CD4-positive, alpha-beta T cell (primary cell): ENCODE measurements at regions not wholly inside any gene's neighbourhood (a gene's known extent, or its start where the extent isn't known, plus 50 kb on each side); places are given as distances from the start of the nearest gene placed in this dataset.

Source experiments
- ATAC-seq: fragments of 200-7000 bp; cut with Tn5 transposase; one replicate; pipeline ENCODE4 v1.10.0; 2022; ENCODE audit warnings: mild to moderate bottlenecking; ENCODE audit not compliant: poor library complexity
- CTCF ChIA-PET: fragments of 350-600 bp; sonication (Branson Sonifier 250); formaldehyde crosslinking; loops from one replicate; lab custom pipeline; 2021; ENCODE audit warnings: antibody characterized with exemption, inconsistent platforms; lab: Charles Lee
- POLR2A ChIA-PET: fragments of 350-600 bp; sonication (Branson Sonifier 250); formaldehyde crosslinking; loops from one replicate; lab custom pipeline; 2021; ENCODE audit warnings: antibody characterized with exemption, inconsistent platforms; lab: Charles Lee
- DNase-seq, 14 experiments: peaks; one replicate each; pipeline ENCODE4 v3.0.0-alpha.2; 2013 to 2020; ENCODE audit warnings: mixed read lengths in 2 of 14
- H3K27ac ChIP-seq, 2 donors: one replicate each; pipeline versions ENCODE4 v1.5.1 to v1.7.0; 2013; ENCODE audit warnings: low read length in 2 of 2, low read depth in 1 of 2, mild to moderate bottlenecking in 1 of 2
- H3K27me3 ChIP-seq, 2 experiments: 1 replicate in 1 of 2; 2 replicates in 1 of 2; pipeline versions ENCODE4 v1.6.1 to v1.7.0; 2013; ENCODE audit warnings: low read length in 2 of 2, control low read depth in 1 of 2, mild to moderate bottlenecking in 1 of 2, moderate library complexity in 1 of 2; ENCODE audit not compliant: insufficient read depth in 2 of 2, control insufficient read depth in 1 of 2
- H3K36me3 ChIP-seq: one replicate; pipeline ENCODE4 v1.6.1; 2013; ENCODE audit warnings: low read length, control low read depth; ENCODE audit not compliant: insufficient read depth
- H3K4me1 ChIP-seq: one replicate; pipeline ENCODE4 v1.6.1; 2013; ENCODE audit warnings: low read length, control low read depth; ENCODE audit not compliant: insufficient read depth
- H3K4me3 ChIP-seq: one replicate; pipeline ENCODE4 v1.5.1; 2013; ENCODE audit warnings: mild to moderate bottlenecking, low read length, moderate library complexity
- H3K9me3 ChIP-seq, 2 experiments: 1 replicate in 1 of 2; 2 replicates in 1 of 2; pipeline versions ENCODE4 v1.6.1 to v1.7.0; 2013; ENCODE audit warnings: low read length in 2 of 2, mild to moderate bottlenecking in 2 of 2, control low read depth in 1 of 2, moderate library complexity in 1 of 2; ENCODE audit not compliant: control insufficient read depth in 1 of 2, insufficient read depth in 1 of 2
- H3K27ac Mint-ChIP-seq: one replicate; pipeline ENCODE4 v1.8.0; 2020; ENCODE audit warnings: mixed read lengths
- H3K27me3 Mint-ChIP-seq: one replicate; pipeline ENCODE4 v1.8.0; 2021; ENCODE audit warnings: mixed read lengths
- H3K36me3 Mint-ChIP-seq: one replicate; pipeline ENCODE4 v1.8.0; 2021; ENCODE audit warnings: low read depth, mixed read lengths
- H3K4me1 Mint-ChIP-seq: one replicate; pipeline ENCODE4 v1.8.0; 2021; ENCODE audit warnings: low read depth, mixed read lengths
- H3K4me3 Mint-ChIP-seq: one replicate; pipeline ENCODE4 v1.8.0; 2020; ENCODE audit warnings: mild to moderate bottlenecking, mixed read lengths
- H3K9me3 Mint-ChIP-seq: one replicate; pipeline ENCODE4 v1.8.0; 2020; ENCODE audit warnings: mixed read lengths
- intact Hi-C, 2 experiments: fragments of 100-400 bp; cut with DNase I in 1 of 2; cut with micrococcal nuclease in 1 of 2; formaldehyde crosslinking; loops; one replicate each; pipeline versions ENCODE4 v1.15.1 to v1.9.0; 2023 to 2025; cut with DNase I, micrococcal nuclease
- TF ChIP-seq, protein P1 (sequence below): fragments of 200-600 bp; IDR thresholded peaks from one replicate; pipeline ENCODE4 v1.8.0; 2022; ENCODE audit warnings: antibody characterized with exemption, mild to moderate bottlenecking

DNA sequence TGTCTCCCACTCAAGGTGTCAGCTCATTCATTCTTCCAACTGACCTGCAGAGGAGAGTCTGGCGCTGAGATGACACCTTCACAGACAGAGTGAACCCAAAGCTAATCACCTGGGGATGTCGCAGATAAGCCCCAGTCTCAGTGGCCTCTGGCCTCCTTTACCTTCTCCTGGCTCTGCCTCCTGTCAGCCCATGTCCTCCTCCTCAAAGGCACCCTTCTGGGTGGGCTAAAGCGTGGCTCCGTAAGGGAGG lies 194.1 kb downstream of the MIB1 start:
- Histone ChIP-seq H3K4me1 (no peaks in the 10 kb centered on the region), H3K4me3 (no peak overlapping the region), H3K27ac (no peak overlapping the region), H3K27me3 (peaks cover 0 to 5% of the 10 kb centered on the region in 2 experiments), H3K36me3 (no peaks in the 10 kb centered on the region), H3K9me3 (no peaks in the 10 kb centered on the region)
- no peak overlapping the region for H3K4me3 Mint-ChIP-seq
- H3K9me3 Mint-ChIP-seq: no peaks in the 10 kb centered on the region
- TF ChIP-seq, protein P1, sequence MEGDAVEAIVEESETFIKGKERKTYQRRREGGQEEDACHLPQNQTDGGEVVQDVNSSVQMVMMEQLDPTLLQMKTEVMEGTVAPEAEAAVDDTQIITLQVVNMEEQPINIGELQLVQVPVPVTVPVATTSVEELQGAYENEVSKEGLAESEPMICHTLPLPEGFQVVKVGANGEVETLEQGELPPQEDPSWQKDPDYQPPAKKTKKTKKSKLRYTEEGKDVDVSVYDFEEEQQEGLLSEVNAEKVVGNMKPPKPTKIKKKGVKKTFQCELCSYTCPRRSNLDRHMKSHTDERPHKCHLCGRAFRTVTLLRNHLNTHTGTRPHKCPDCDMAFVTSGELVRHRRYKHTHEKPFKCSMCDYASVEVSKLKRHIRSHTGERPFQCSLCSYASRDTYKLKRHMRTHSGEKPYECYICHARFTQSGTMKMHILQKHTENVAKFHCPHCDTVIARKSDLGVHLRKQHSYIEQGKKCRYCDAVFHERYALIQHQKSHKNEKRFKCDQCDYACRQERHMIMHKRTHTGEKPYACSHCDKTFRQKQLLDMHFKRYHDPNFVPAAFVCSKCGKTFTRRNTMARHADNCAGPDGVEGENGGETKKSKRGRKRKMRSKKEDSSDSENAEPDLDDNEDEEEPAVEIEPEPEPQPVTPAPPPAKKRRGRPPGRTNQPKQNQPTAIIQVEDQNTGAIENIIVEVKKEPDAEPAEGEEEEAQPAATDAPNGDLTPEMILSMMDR: no peak
- intact Hi-C loops: no loop called here
- no peak overlapping the region for H3K27ac Mint-ChIP-seq
- ATAC-seq (no peak), DNase-seq (no peak)
- H3K4me1 Mint-ChIP-seq: no peaks in the 10 kb centered on the region
- no peaks in the 10 kb centered on the region for H3K36me3 Mint-ChIP-seq
- ChIA-PET CTCF (no interaction called here), POLR2A (no interaction called here)
- peaks cover 23% of the 10 kb centered on the region for H3K27me3 Mint-ChIP-seq

DNA sequence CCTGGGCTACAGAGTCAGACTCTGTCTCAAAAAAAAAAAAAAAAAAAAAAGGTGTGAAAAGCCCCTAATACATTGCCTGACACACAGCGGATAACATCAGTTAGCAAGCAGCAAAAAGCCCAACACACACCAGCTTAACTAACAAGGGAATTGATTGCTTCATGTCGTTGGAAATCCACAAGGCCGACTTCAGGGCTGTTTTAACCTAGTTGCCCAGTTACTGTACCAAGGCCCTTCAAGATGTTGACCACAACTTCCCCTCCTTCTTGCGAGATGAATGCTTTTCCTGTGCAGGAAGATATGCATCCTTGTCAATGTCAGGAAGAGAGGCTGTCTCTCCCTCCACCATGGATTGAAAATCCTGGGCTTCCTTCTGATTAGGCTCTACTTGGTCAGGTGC lies 202.9 kb downstream of the MIB1 start:
- POLR2A ChIA-PET: no interaction called here
- Histone ChIP-seq H3K9me3 (no peaks in the 10 kb centered on the region), H3K4me1 (no peaks in the 10 kb centered on the region), H3K27me3 (peaks cover 0 to 6% of the 10 kb centered on the region in 2 experiments), H3K36me3 (no peaks in the 10 kb centered on the region), H3K4me3 (no peak overlapping the region), H3K27ac (no peak overlapping the region)
- H3K4me1 Mint-ChIP-seq: no peaks in the 10 kb centered on the region
- peaks cover 28% of the 10 kb centered on the region for H3K27me3 Mint-ChIP-seq
- no peak overlapping the region for H3K27ac Mint-ChIP-seq
- no peaks in the 10 kb centered on the region for H3K9me3 Mint-ChIP-seq
- no peak for ATAC-seq
- intact Hi-C loops: no loop called here
- H3K4me3 Mint-ChIP-seq: no peak overlapping the region
- no peaks in the 10 kb centered on the region for H3K36me3 Mint-ChIP-seq
- TF ChIP-seq, protein P1: no peak
- CTCF ChIA-PET: no interaction called here
- DNase-seq: no peak

DNA sequence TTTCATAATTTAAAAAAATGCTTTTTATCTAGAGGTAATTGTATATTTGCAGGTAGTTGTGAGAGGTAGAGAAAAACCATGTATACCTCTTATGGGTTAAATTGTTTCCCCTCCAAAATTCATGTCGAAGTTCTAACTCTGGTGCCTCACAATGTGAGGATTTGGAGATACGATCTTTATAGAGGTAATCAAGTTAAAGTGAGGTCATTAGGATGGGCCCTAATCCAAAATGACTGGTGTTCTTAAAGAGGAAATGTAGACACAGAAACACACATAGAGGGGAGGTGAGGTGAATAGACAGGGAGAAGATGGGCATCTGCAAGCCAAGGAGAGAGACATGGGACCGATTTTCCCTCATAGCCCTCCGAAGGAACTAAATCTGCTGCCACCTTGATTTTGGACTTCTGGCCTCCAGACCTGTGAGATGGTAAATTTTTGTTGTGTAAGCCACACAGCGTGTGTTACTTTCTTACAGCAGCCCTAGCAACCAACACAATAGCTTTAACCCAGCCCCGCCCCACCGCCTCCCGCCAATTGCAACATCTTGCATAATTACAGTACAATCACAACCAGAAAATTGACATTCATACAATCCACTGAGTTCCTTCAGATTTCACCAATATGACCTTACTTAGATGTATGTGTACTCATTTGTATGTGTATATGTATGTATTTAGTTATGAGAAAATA lies 208.9 kb downstream of the MIB1 start:
- H3K9me3 Mint-ChIP-seq: no peaks in the 10 kb centered on the region
- no peak for DNase-seq

More for the DNA sequence above, 208.9 kb downstream of the MIB1 start:
- no peak overlapping the region for H3K4me3 Mint-ChIP-seq
- no peaks in the 10 kb centered on the region for H3K4me1 Mint-ChIP-seq
- H3K36me3 Mint-ChIP-seq: no peaks in the 10 kb centered on the region
- Histone ChIP-seq H3K27ac (no peak overlapping the region), H3K36me3 (no peaks in the 10 kb centered on the region), H3K4me3 (no peak overlapping the region), H3K9me3 (no peaks in the 10 kb centered on the region), H3K4me1 (no peaks in the 10 kb centered on the region), H3K27me3 (peaks cover 0 to 3% of the 10 kb centered on the region in 2 experiments)
- ChIA-PET POLR2A (no interaction called here), CTCF (no interaction called here)
- TF ChIP-seq, protein P1: no peak
- ATAC-seq: no peak
- H3K27me3 Mint-ChIP-seq: peaks cover 48% of the 10 kb centered on the region
- intact Hi-C loops: no loop called here
- H3K27ac Mint-ChIP-seq: no peak overlapping the region
